22Rv1 (cell line): ENCODE measurements at regions not wholly inside any gene's neighbourhood (a gene's known extent, or its start where the extent isn't known, plus 50 kb on each side); places are given as distances from the start of the nearest gene placed in this dataset.

ENCODE experiments used
- ZFX ChIP-seq: fragments of 450-650 bp; IDR thresholded peaks from 2 replicates; pipeline ENCODE4 v1.6.1; 2017; ENCODE audit warnings: antibody characterized with exemption, borderline replicate concordance
- TF ChIP-seq, protein P1 (sequence below): fragments of 450-650 bp; IDR thresholded peaks from 2 replicates; pipeline ENCODE4 v1.5.1; 2017; ENCODE audit warnings: mild to moderate bottlenecking

GRCh38 chr10:113357681-113358300 lies 195.1 kb upstream of the HABP2 start:
- TF ChIP-seq, protein P1, sequence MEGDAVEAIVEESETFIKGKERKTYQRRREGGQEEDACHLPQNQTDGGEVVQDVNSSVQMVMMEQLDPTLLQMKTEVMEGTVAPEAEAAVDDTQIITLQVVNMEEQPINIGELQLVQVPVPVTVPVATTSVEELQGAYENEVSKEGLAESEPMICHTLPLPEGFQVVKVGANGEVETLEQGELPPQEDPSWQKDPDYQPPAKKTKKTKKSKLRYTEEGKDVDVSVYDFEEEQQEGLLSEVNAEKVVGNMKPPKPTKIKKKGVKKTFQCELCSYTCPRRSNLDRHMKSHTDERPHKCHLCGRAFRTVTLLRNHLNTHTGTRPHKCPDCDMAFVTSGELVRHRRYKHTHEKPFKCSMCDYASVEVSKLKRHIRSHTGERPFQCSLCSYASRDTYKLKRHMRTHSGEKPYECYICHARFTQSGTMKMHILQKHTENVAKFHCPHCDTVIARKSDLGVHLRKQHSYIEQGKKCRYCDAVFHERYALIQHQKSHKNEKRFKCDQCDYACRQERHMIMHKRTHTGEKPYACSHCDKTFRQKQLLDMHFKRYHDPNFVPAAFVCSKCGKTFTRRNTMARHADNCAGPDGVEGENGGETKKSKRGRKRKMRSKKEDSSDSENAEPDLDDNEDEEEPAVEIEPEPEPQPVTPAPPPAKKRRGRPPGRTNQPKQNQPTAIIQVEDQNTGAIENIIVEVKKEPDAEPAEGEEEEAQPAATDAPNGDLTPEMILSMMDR = no peak
- no peak for TF ChIP-seq ZFX
